Activated naive CD8-positive, alpha-beta T cell treated with anti-CD3 and anti-CD28 coated beads, Interleukin-2, amount 10 ng/mL, durations not matched to agents 7 days and 5 days (primary cell): ENCODE measurements at regions not wholly inside any gene's neighbourhood (a gene's known extent, or its start where the extent isn't known, plus 50 kb on each side); places are given as distances from the start of the nearest gene placed in this dataset.
"Not testable (repeated sequence)": the region's sequence is repeated elsewhere in the genome, so short reads cannot be mapped to it uniquely, and the experiment has no call there.

Experiments used
- ATAC-seq: fragments of 150-1000 bp; cut with Tn5 transposase; one replicate; pipeline ENCODE4 v1.10.0; 2021; ENCODE audit warnings: low read depth, moderate library complexity
- POLR2A ChIA-PET: fragments of 350-600 bp; sonication (Branson Sonifier 250); formaldehyde crosslinking; loops from one replicate; lab custom pipeline; 2021; ENCODE audit warnings: antibody characterized with exemption; lab: Charles Lee
- DNase-seq: peaks from one replicate; pipeline ENCODE4 v3.0.0; 2021
- H3K27ac Mint-ChIP-seq: one replicate; pipeline ENCODE4 v1.8.0; 2022; ENCODE audit warnings: mild to moderate bottlenecking, mixed read lengths
- H3K27me3 Mint-ChIP-seq: one replicate; pipeline ENCODE4 v1.8.0; 2022; ENCODE audit warnings: mild to moderate bottlenecking, moderate library complexity, mixed read lengths
- H3K36me3 Mint-ChIP-seq: one replicate; pipeline ENCODE4 v1.8.0; 2021; ENCODE audit warnings: mild to moderate bottlenecking, mixed read lengths
- H3K4me1 Mint-ChIP-seq: one replicate; pipeline ENCODE4 v1.8.0; 2021; ENCODE audit warnings: mixed read lengths
- H3K4me3 Mint-ChIP-seq: one replicate; pipeline ENCODE4 v1.8.0; 2022; ENCODE audit warnings: mild to moderate bottlenecking, moderate library complexity, mixed read lengths
- H3K9me3 Mint-ChIP-seq: one replicate; pipeline ENCODE4 v1.8.0; 2021; ENCODE audit warnings: mixed read lengths

DNA sequence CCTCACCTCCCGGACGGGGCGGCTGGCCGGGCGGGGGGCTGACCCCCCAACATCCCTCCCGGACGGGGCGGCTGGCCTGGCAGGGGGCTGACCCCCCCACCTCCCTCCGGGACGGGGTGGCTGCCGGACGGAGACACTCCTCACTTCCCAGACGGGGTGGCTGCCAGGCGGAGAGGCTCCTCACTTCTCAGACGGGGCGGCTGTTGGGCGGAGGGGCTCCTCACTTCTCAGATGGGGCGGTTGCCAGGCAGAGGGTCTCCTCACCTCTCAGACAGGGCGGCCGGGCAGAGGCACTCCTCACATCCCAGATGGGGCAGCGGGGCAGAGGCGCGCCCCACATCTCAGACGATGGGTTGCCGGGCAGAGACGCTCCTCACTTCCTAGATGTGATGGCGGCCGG is 1280.7 kb upstream of the SEL1L start:
- DNase-seq, H3K27ac Mint-ChIP-seq, H3K9me3 Mint-ChIP-seq, POLR2A ChIA-PET, ATAC-seq, H3K36me3 Mint-ChIP-seq, H3K27me3 Mint-ChIP-seq, H3K4me1 Mint-ChIP-seq, H3K4me3 Mint-ChIP-seq: not testable (repeated sequence)

DNA sequence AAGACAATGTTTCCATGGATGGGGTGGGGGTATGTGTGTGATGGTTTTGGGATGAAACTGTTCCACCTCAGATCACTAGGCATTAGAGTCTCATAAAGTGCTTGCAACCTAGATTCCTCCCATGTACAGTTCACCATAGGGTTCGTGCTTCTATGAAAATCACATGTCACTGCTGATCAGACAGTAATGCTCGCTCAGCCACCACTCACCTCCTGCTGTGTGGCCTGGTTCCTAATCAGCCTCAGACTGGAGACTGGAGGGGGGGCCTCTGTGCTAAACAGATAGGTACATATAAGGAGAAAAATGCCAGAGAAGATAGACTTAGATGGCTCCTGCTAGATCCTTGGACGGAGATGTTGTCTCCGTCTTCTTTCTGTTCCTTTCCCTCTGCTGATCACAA is 1296.9 kb upstream of the SEL1L start:
- no peaks in the 10 kb centered on the region for H3K4me1 Mint-ChIP-seq
- no peaks in the 10 kb centered on the region for H3K36me3 Mint-ChIP-seq
- no peaks in the 10 kb centered on the region for H3K27me3 Mint-ChIP-seq
- peaks cover 2% of the 10 kb centered on the region for H3K9me3 Mint-ChIP-seq
- DNase-seq (no peak), ATAC-seq (no peak)
- no peak overlapping the region for H3K4me3 Mint-ChIP-seq
- POLR2A ChIA-PET: no interaction called here
- no peak overlapping the region for H3K27ac Mint-ChIP-seq

DNA sequence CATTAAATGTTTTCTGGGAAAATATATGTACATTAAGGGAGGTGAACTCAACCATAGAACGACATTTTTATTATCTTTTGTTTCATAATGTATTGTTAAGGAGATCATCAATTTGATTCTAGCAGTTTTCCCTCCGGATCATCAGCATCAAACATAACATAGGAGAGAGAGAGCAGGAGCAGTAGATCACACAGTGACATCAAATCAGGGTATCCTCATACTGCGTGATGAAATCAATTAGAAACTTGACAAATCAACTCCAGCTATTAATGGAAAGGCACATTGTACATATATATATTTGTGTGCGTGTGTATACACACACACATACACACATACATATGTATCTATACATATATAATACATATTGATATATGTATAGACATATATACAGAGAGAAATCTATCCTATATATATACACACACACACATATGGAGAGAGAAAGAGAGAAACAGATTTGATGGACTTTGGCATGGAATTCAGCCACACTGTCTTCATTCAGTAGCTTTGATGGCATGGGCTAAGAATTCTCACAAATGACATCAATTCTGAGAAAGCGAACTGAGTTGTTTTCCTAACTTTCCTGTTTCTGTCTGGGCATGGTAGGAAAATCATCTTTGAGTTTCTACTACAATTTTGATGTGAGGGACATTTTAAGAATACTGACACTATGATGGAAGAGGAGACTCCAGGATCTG is 1302.8 kb upstream of the SEL1L start:
- H3K4me1 Mint-ChIP-seq: no peaks in the 10 kb centered on the region
- ATAC-seq (no peak), DNase-seq (no peak)
- H3K9me3 Mint-ChIP-seq: no peaks in the 10 kb centered on the region
- POLR2A ChIA-PET: no interaction called here
- no peak overlapping the region for H3K4me3 Mint-ChIP-seq
- no peak overlapping the region for H3K27ac Mint-ChIP-seq
- H3K36me3 Mint-ChIP-seq: no peaks in the 10 kb centered on the region
- H3K27me3 Mint-ChIP-seq: no peaks in the 10 kb centered on the region

DNA sequence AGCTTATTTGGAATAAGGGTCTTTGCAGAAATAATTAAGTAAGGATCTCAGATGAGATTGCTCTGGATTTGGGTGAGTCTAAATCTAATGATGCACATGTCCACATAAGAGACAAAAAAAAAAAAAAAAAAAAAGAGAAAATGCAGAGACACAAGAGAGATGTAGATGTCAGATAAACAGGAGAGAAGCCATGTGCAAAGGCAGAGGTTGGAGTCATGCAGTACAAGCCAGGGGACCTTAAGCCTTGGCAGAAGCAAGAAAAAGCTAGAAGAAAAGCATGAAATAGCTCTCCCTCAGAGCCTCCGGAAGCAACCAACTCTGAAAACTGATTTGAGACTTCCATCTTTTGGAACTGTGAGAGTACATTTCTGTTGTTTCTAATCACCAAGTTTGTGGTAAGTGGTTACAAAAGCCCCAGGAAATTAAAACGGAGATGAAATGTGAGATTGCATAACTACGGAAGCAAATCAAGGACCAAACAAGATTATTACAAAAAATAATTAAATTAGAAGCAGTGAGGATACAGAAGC is 1304.0 kb upstream of the SEL1L start:
- H3K4me1 Mint-ChIP-seq: no peaks in the 10 kb centered on the region
- ATAC-seq (no peak), DNase-seq (no peak)
- POLR2A ChIA-PET: no interaction called here
- H3K27me3 Mint-ChIP-seq: no peaks in the 10 kb centered on the region
- no peaks in the 10 kb centered on the region for H3K9me3 Mint-ChIP-seq
- H3K4me3 Mint-ChIP-seq: no peak overlapping the region
- H3K27ac Mint-ChIP-seq: no peak overlapping the region
- no peaks in the 10 kb centered on the region for H3K36me3 Mint-ChIP-seq

DNA sequence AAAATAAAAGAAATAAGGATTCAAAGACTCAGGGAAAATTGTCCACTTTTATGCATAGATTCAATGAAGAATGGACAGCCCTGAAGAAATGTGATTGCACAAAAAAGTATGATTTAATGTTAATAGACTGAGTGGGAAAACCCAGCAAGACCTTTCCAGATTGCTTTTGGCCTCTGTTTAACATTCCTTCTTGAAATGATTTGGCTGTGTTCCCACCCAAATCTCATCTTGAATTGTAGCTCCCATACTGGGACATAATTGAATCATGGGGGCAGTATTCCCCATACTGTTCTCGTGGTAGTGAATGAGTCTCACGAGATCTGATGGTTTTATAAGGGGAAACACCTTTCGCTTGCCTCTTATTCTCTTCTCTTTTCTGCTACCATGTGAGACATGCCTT is 1316.9 kb upstream of the SEL1L start:
- H3K36me3 Mint-ChIP-seq: no peaks in the 10 kb centered on the region
- DNase-seq (no peak), ATAC-seq (no peak)
- no peaks in the 10 kb centered on the region for H3K27me3 Mint-ChIP-seq
- POLR2A ChIA-PET: no interaction called here
- no peak overlapping the region for H3K27ac Mint-ChIP-seq
- no peak overlapping the region for H3K4me3 Mint-ChIP-seq
- H3K9me3 Mint-ChIP-seq: peaks cover 2% of the 10 kb centered on the region
- H3K4me1 Mint-ChIP-seq: no peaks in the 10 kb centered on the region

DNA sequence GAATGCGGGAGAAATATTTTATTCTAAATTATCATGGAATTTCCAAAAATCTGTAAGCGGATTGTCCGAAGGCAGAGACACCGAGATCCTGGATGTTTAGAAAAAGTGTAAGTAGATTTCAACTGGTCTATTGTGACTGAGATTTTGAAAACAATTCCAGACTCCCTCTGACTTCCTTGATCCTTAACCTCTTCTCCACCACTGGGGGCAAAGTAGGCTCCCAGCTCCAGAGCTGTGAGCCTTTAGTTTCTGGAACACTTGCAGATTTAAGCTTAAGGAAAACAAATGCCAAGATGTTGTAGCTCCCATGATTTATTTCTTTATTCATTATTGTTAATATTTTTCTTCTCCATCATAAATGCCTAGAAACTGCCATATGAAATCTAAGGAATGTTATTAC is 1320.5 kb upstream of the SEL1L start:
- no peak overlapping the region for H3K27ac Mint-ChIP-seq
- H3K36me3 Mint-ChIP-seq: no peaks in the 10 kb centered on the region
- no peaks in the 10 kb centered on the region for H3K4me1 Mint-ChIP-seq
- no peak overlapping the region for H3K4me3 Mint-ChIP-seq
- POLR2A ChIA-PET: no interaction called here
- H3K27me3 Mint-ChIP-seq: no peaks in the 10 kb centered on the region
- ATAC-seq (no peak), DNase-seq (no peak)
- no peaks in the 10 kb centered on the region for H3K9me3 Mint-ChIP-seq

DNA sequence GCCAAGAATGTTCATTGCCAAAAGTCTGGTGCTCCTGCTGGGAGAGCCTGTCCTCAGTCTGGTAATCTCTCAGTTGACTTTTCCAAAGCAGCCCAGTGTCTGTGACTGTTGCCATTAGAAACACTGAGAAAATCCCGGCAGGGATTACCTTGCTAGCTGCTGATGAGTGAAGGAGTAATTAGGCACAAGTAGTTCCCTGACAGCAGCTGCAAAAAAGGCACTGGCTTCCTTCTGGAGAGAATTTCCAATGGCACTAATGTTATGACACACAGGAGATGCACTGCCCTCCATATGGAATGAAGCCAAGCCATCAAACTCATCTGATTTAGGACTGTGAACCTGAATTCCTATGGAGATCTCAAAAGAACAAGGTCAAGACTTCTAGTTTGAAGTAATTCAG is 1321.2 kb upstream of the SEL1L start:
- no peak overlapping the region for H3K4me3 Mint-ChIP-seq
- no peaks in the 10 kb centered on the region for H3K27me3 Mint-ChIP-seq
- H3K27ac Mint-ChIP-seq: no peak overlapping the region
- POLR2A ChIA-PET: no interaction called here
- no peaks in the 10 kb centered on the region for H3K9me3 Mint-ChIP-seq
- DNase-seq (no peak), ATAC-seq (no peak)
- H3K4me1 Mint-ChIP-seq: no peaks in the 10 kb centered on the region
- no peaks in the 10 kb centered on the region for H3K36me3 Mint-ChIP-seq

DNA sequence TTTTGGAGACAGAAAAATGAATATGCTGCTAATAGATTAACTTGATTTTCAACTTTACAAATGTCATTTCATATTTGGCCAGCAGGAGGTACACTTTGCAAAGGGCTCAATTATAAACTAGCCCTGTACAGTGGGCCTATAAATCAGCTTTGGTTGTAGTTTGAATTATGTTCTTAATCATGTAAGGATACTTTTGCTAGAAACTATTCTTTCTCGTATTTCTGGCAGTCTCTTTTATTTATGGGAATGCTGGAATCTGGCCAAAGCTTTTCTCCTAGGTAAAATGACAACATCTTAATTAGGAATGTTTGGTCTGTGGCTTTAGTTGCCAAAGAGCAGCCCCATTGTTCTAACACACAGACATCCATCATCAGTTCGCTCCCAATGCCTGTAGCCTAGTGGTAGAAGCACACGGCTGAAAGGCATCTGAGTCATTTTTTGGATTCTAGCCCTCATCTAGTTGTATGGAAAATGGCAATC is 1322.3 kb upstream of the SEL1L start:
- POLR2A ChIA-PET: no interaction called here
- no peak for ATAC-seq

DNA sequence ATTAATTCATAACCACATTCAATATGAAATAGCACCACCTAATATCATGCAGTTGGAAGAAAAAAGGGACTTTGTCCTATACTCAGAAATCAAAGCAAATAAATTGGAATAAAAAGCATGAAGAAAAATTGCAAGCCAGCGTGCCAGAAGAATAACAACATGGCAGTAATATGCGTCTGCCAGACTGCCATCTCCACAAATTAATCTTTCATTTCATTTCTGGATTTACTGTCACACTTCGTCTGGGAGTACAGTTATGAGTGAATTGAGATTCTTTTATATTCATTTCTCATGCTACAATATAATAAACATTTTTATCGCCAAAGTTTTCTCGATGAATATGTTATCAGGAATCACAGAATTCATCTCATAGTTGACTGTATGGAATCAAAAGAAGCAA is 1327.7 kb upstream of the SEL1L start:
- ATAC-seq: no peak
- H3K36me3 Mint-ChIP-seq: no peaks in the 10 kb centered on the region
- H3K27ac Mint-ChIP-seq: no peak overlapping the region
- H3K4me1 Mint-ChIP-seq: no peaks in the 10 kb centered on the region
- no peak overlapping the region for H3K4me3 Mint-ChIP-seq
- POLR2A ChIA-PET: no interaction called here
- peaks cover 3% of the 10 kb centered on the region for H3K9me3 Mint-ChIP-seq
- no peaks in the 10 kb centered on the region for H3K27me3 Mint-ChIP-seq
- DNase-seq: no peak

More for the DNA sequence above, 1322.3 kb upstream of the SEL1L start:
- Mint-ChIP-seq H3K4me3 (no peak overlapping the region), H3K9me3 (no peaks in the 10 kb centered on the region), H3K27ac (no peak overlapping the region), H3K4me1 (no peaks in the 10 kb centered on the region), H3K27me3 (no peaks in the 10 kb centered on the region), H3K36me3 (no peaks in the 10 kb centered on the region)
- no peak for DNase-seq

DNA sequence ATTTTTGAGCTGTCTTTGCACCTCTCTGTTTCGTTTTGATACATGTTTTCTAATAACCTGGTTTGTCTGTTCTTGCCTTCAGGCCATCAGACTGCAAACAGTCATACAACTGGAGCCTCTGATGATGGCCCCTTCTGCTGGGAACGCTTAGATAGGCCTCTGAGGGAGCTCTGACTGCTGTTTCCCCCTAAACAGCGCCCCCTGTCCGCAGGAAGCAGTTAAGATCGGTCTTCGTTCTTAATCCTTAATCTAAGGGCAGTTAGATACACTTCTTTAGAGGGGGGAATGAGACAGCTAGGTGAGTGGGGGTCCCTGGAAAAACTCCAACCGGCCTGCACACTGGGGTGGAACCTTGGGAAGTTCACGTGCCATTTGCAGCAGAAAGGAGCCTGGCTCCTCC is 1338.8 kb upstream of the SEL1L start:
- Mint-ChIP-seq H3K27me3 (no peaks in the 10 kb centered on the region), H3K36me3 (no peaks in the 10 kb centered on the region), H3K27ac (no peak overlapping the region), H3K4me1 (no peaks in the 10 kb centered on the region), H3K4me3 (no peak overlapping the region), H3K9me3 (peaks cover 3% of the 10 kb centered on the region)
- ATAC-seq: no peak
- POLR2A ChIA-PET: no interaction called here
- DNase-seq: no peak

DNA sequence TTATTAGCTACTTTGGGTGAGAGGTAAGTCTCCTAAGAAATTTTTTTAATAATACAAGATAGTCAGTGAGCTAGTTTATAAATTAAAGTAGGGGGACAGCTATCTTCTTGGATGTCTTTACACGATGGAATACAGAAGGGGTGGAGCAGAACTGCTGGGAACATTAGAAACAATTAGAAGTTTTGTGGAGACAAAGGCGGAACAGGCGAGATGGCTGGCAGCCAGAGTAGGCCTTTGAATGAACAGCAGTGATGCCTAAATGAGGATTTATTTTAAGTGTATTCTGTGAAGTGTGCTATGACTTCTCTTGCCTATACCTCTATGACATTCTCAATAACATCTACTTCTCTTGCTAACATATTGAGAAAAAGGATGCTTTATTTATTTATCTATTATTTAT is 1345.3 kb upstream of the SEL1L start:
- no peak overlapping the region for H3K4me3 Mint-ChIP-seq
- POLR2A ChIA-PET: no interaction called here
- DNase-seq (no peak), ATAC-seq (no peak)
- H3K27me3 Mint-ChIP-seq: no peaks in the 10 kb centered on the region
- no peaks in the 10 kb centered on the region for H3K4me1 Mint-ChIP-seq
- H3K27ac Mint-ChIP-seq: no peak overlapping the region
- H3K9me3 Mint-ChIP-seq: peaks cover 4% of the 10 kb centered on the region
- no peaks in the 10 kb centered on the region for H3K36me3 Mint-ChIP-seq

DNA sequence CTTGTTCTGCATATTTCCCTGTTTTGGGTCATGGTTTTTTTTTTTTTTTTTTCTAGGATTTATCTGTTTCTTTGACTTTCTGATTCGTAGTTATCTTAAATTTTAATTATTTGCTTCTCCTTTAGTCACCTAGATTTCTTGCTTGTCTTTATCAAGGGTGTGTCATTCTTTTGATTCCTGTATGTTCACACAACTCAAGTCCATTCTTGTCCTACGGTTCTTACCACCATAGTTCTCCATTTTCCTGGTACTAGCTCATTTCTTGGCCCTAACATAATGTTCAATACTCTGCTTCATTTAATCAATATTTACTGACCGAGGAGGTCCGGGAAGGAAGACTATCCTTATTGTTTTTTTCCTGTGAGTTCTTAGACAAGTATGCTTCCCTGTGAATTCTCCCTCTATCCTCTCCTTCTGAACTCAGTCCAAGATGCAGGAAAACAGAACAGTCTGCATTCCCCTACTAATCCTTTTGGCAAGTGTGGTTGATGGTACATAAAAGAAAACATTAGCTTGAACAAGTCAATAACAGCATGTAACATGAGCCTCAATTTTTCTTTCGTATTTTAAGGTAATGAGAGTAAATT is 1346.4 kb upstream of the SEL1L start:
- H3K4me1 Mint-ChIP-seq: no peaks in the 10 kb centered on the region
- no peak overlapping the region for H3K27ac Mint-ChIP-seq

DNA sequence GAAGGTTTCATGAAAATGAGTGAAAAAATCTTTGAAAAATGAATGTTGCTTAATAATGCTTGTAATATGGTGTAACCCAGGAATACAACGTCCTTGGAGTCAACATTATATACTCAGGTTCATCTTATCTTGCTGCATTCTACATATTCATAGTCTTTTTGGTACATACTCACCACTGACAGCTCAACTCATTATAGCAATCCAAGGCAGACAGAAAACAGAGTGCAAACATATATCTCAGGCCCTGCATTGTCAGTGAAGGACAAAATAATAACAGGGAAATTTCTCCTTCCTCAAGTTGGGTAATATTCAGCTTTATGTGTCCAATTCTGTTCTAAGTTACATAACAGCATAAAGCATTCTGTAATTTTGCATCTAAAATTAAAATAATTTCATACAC is 1353.0 kb upstream of the SEL1L start:
- Mint-ChIP-seq H3K4me3 (no peak overlapping the region), H3K27ac (no peak overlapping the region), H3K27me3 (no peaks in the 10 kb centered on the region), H3K4me1 (no peaks in the 10 kb centered on the region), H3K9me3 (peaks cover 15% of the 10 kb centered on the region), H3K36me3 (no peaks in the 10 kb centered on the region)
- POLR2A ChIA-PET: no interaction called here
- DNase-seq (no peak), ATAC-seq (no peak)

More for the DNA sequence above, 1346.4 kb upstream of the SEL1L start:
- H3K9me3 Mint-ChIP-seq: peaks cover 4% of the 10 kb centered on the region
- ATAC-seq (no peak), DNase-seq (no peak)
- no peaks in the 10 kb centered on the region for H3K36me3 Mint-ChIP-seq
- POLR2A ChIA-PET: no interaction called here
- no peak overlapping the region for H3K4me3 Mint-ChIP-seq
- H3K27me3 Mint-ChIP-seq: no peaks in the 10 kb centered on the region

DNA sequence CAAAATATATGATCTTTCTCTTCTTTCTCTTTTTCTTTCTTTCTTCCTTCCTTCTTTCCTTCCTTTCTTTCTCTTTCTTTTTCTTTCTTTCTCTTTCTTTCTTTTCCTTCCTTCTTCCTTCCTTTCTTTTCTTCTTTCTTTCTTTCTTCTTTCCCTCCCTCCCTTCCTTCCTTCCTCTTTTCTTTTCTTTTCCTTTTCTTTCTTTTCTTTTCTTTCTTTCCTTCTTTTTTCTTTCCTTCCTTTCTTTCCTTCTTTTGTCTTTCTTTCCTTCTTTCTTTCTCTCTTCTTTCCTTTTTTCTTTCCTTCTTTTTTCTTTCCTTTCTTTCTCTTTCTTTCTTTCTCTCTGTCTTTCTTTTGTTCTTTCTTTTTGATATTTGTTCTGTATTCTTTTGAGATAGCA is 1356.0 kb upstream of the SEL1L start:
- ATAC-seq: no peak
- Mint-ChIP-seq H3K36me3 (no peaks in the 10 kb centered on the region), H3K4me1 (no peaks in the 10 kb centered on the region), H3K27ac (no peak overlapping the region), H3K27me3 (no peaks in the 10 kb centered on the region), H3K9me3 (peaks cover 12% of the 10 kb centered on the region), H3K4me3 (no peak overlapping the region)
- no peak for DNase-seq
- POLR2A ChIA-PET: no interaction called here
